ENCODE measurements at regions not wholly inside any gene's neighbourhood (a gene's known extent, or its start where the extent isn't known, plus 50 kb on each side); places are given as distances from the start of the nearest gene placed in this dataset.

DNA sequence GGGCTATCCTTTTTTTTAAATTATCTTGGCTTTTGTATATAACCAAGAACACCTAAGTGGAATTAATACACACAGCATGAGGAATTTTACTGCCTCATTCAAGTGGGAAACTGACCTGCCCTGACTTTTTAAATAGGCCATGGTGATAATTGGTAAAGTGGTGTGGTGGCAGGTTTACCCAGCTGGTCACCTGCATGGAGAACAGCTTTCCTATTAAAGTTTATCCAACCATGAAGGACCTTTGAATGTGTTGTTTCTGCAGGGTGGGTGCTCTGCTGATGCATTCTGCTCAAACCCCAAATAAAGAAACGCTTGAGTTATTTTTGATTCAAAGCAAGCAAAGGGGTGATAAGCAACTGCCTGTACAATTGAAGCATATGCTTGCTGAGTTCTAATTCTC is 261.0 kb upstream of the GRIN3A start:
- ChIA-PET CTCF (no interaction called here), POLR2A (no interaction called here)
- H3K4me1 ChIP-seq (ENCODE audit: control insufficient read depth, insufficient read depth, low read length): no peaks in the 10 kb centered on the region
- no peak for ATAC-seq
- no peaks in the 10 kb centered on the region for H3K27me3 ChIP-seq (ENCODE audit: control insufficient read depth, insufficient read depth, low read length)
- no peak overlapping the region for H3K4me3 ChIP-seq (ENCODE audit: low read depth in 2 of 2, low read length in 2 of 2)
- TF ChIP-seq SIN3A (IDR thresholded peaks at IDR 0.05; ENCODE audit: borderline replicate concordance, insufficient read depth, low read depth, low read length) (no peak), POLR2AphosphoS5 (IDR thresholded peaks at IDR 0.05; ENCODE audit: low read depth, low read length) (no peak), TCF7L2 (IDR thresholded peaks at IDR 0.05; ENCODE audit: low read depth, low read length) (no peak)
- TF ChIP-seq, protein P1, sequence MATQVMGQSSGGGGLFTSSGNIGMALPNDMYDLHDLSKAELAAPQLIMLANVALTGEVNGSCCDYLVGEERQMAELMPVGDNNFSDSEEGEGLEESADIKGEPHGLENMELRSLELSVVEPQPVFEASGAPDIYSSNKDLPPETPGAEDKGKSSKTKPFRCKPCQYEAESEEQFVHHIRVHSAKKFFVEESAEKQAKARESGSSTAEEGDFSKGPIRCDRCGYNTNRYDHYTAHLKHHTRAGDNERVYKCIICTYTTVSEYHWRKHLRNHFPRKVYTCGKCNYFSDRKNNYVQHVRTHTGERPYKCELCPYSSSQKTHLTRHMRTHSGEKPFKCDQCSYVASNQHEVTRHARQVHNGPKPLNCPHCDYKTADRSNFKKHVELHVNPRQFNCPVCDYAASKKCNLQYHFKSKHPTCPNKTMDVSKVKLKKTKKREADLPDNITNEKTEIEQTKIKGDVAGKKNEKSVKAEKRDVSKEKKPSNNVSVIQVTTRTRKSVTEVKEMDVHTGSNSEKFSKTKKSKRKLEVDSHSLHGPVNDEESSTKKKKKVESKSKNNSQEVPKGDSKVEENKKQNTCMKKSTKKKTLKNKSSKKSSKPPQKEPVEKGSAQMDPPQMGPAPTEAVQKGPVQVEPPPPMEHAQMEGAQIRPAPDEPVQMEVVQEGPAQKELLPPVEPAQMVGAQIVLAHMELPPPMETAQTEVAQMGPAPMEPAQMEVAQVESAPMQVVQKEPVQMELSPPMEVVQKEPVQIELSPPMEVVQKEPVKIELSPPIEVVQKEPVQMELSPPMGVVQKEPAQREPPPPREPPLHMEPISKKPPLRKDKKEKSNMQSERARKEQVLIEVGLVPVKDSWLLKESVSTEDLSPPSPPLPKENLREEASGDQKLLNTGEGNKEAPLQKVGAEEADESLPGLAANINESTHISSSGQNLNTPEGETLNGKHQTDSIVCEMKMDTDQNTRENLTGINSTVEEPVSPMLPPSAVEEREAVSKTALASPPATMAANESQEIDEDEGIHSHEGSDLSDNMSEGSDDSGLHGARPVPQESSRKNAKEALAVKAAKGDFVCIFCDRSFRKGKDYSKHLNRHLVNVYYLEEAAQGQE (IDR thresholded peaks at IDR 0.05; ENCODE audit: insufficient read depth in 1 of 2, low read depth in 2 of 2, low read length in 1 of 2): no peak
- TF ChIP-seq, protein P2, sequence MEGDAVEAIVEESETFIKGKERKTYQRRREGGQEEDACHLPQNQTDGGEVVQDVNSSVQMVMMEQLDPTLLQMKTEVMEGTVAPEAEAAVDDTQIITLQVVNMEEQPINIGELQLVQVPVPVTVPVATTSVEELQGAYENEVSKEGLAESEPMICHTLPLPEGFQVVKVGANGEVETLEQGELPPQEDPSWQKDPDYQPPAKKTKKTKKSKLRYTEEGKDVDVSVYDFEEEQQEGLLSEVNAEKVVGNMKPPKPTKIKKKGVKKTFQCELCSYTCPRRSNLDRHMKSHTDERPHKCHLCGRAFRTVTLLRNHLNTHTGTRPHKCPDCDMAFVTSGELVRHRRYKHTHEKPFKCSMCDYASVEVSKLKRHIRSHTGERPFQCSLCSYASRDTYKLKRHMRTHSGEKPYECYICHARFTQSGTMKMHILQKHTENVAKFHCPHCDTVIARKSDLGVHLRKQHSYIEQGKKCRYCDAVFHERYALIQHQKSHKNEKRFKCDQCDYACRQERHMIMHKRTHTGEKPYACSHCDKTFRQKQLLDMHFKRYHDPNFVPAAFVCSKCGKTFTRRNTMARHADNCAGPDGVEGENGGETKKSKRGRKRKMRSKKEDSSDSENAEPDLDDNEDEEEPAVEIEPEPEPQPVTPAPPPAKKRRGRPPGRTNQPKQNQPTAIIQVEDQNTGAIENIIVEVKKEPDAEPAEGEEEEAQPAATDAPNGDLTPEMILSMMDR (IDR thresholded peaks at IDR 0.05): no peak
- in situ Hi-C loops (cut with HindIII; ENCODE audit: low pct_unique_long_range_greater_than_20kb, low sequenced_read_pairs): no loop called here
- no peaks in the 10 kb centered on the region for H3K9me3 ChIP-seq (ENCODE audit: control insufficient read depth, insufficient read depth, low read depth, low read length)
- intact Hi-C loops (cut with micrococcal nuclease; ENCODE audit: unreplicated experiment): no loop called here
- BruUV-seq (replicated peaks): no TSS peak
- no peak overlapping the region for H3K27ac ChIP-seq (ENCODE audit: low read length)
- no peaks in the 10 kb centered on the region for H3K36me3 ChIP-seq (ENCODE audit: control insufficient read depth, insufficient read depth, low read length)
- DNase-seq (ENCODE audit: low read depth, low spot score): no peak

DNA sequence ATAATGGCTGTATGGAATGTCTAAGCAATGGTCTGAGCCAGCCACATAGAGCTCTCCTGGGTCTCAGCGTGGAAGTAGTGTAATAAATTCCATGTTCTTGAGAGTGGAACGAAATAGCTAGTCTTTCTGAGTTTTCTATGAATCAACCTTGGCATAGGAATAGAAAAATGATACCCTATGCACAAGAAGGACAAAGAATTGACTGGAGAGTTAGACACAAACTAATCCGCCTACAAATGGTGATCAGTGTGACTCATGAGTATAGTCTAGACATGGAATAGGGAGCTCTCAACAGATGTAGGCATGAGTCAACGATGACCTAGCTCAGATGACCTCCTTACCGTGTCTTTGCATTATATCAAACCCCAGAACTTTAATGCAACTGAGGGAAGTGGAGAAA is 256.8 kb upstream of the GRIN3A start:
- H3K36me3 ChIP-seq (ENCODE audit: control insufficient read depth, insufficient read depth, low read length): no peaks in the 10 kb centered on the region
- no peak overlapping the region for H3K27ac ChIP-seq (ENCODE audit: low read length)
- ATAC-seq (no peak), DNase-seq (ENCODE audit: low read depth, low spot score) (no peak)
- no peaks in the 10 kb centered on the region for H3K4me1 ChIP-seq (ENCODE audit: control insufficient read depth, insufficient read depth, low read length)
- no peaks in the 10 kb centered on the region for H3K27me3 ChIP-seq (ENCODE audit: control insufficient read depth, insufficient read depth, low read length)
- TF ChIP-seq SIN3A (IDR thresholded peaks at IDR 0.05; ENCODE audit: borderline replicate concordance, insufficient read depth, low read depth, low read length) (no peak), POLR2AphosphoS5 (IDR thresholded peaks at IDR 0.05; ENCODE audit: low read depth, low read length) (no peak), TCF7L2 (IDR thresholded peaks at IDR 0.05; ENCODE audit: low read depth, low read length) (no peak)
- TF ChIP-seq, protein P1 (IDR thresholded peaks at IDR 0.05; ENCODE audit: insufficient read depth in 1 of 2, low read depth in 2 of 2, low read length in 1 of 2): no peak
- TF ChIP-seq, protein P2 (IDR thresholded peaks at IDR 0.05): no peak
- no peaks in the 10 kb centered on the region for H3K9me3 ChIP-seq (ENCODE audit: control insufficient read depth, insufficient read depth, low read depth, low read length)
- CTCF ChIA-PET: no interaction called here
- intact Hi-C loops (cut with micrococcal nuclease; ENCODE audit: unreplicated experiment): no loop called here
- BruUV-seq (replicated peaks): no TSS peak
- POLR2A ChIA-PET: no interaction called here
- in situ Hi-C loops (cut with HindIII; ENCODE audit: low pct_unique_long_range_greater_than_20kb, low sequenced_read_pairs): no loop called here
- H3K4me3 ChIP-seq (ENCODE audit: low read depth in 2 of 2, low read length in 2 of 2): no peak overlapping the region
